ENCODE measurements at regions not wholly inside any gene's neighbourhood (a gene's known extent, or its start where the extent isn't known, plus 50 kb on each side); places are given as distances from the start of the nearest gene placed in this dataset.

GRCh38 chr9:107431461-107431860, 58.1 kb downstream of the KLF4 start:
- DNase-seq (ENCODE audit: low read depth in 1 of 2, low spot score in 1 of 2): no peak
- no peaks in the 10 kb centered on the region for H3K27me3 ChIP-seq
- H3K4me1 ChIP-seq (ENCODE audit: low read depth): no peaks in the 10 kb centered on the region
- TF ChIP-seq CTCF (IDR thresholded peaks at IDR 0.05; ENCODE audit: low read depth, low read length): no peak
- H3K9me3 ChIP-seq (ENCODE audit: low read depth): no peaks in the 10 kb centered on the region
- no peak overlapping the region for H3K27ac ChIP-seq
- no peak overlapping the region for H3K4me3 ChIP-seq
- no peaks in the 10 kb centered on the region for H3K36me3 ChIP-seq

- H3K36me3 ChIP-seq: no peaks in the 10 kb centered on the region
- no peaks in the 10 kb centered on the region for H3K9me3 ChIP-seq (ENCODE audit: low read depth)
- no peak overlapping the region for H3K4me3 ChIP-seq
- H3K27ac ChIP-seq: no peak overlapping the region
- TF ChIP-seq CTCF (IDR thresholded peaks at IDR 0.05; ENCODE audit: low read depth, low read length): no peak
- DNase-seq (ENCODE audit: low read depth in 1 of 2, low spot score in 1 of 2): no peak
- no peaks in the 10 kb centered on the region for H3K4me1 ChIP-seq (ENCODE audit: low read depth)
- no peaks in the 10 kb centered on the region for H3K27me3 ChIP-seq
Measured at GRCh38 chr9:107430071-107430470, 59.5 kb downstream of the KLF4 start.

GRCh38 chr9:107426126-107426525, 63.4 kb downstream of the KLF4 start:
- Histone ChIP-seq H3K27ac (no peak overlapping the region), H3K4me3 (no peak overlapping the region), H3K36me3 (no peaks in the 10 kb centered on the region), H3K9me3 (ENCODE audit: low read depth) (no peaks in the 10 kb centered on the region), H3K4me1 (ENCODE audit: low read depth) (no peaks in the 10 kb centered on the region), H3K27me3 (no peaks in the 10 kb centered on the region)
- no peak for DNase-seq (ENCODE audit: low read depth in 1 of 2, low spot score in 1 of 2)
- no peak for TF ChIP-seq CTCF (IDR thresholded peaks at IDR 0.05; ENCODE audit: low read depth, low read length)

- H3K9me3 ChIP-seq (ENCODE audit: low read depth): no peaks in the 10 kb centered on the region
- H3K4me3 ChIP-seq: no peak overlapping the region
- no peaks in the 10 kb centered on the region for H3K4me1 ChIP-seq (ENCODE audit: low read depth)
- DNase-seq (ENCODE audit: low read depth in 1 of 2, low spot score in 1 of 2): peak; percentile 66 to 89
- no peaks in the 10 kb centered on the region for H3K36me3 ChIP-seq
- no peaks in the 10 kb centered on the region for H3K27me3 ChIP-seq
- peak; percentile 96 for TF ChIP-seq CTCF (IDR thresholded peaks at IDR 0.05; ENCODE audit: low read depth, low read length)
- no peak overlapping the region for H3K27ac ChIP-seq
Measured at GRCh38 chr9:107425101-107426025, 64.2 kb downstream of the KLF4 start.

- no peak for TF ChIP-seq CTCF (IDR thresholded peaks at IDR 0.05; ENCODE audit: low read depth, low read length)
- no peaks in the 10 kb centered on the region for H3K9me3 ChIP-seq (ENCODE audit: low read depth)
- no peak for DNase-seq (ENCODE audit: low read depth in 1 of 2, low spot score in 1 of 2)
- H3K36me3 ChIP-seq: no peaks in the 10 kb centered on the region
- no peak overlapping the region for H3K4me3 ChIP-seq
- H3K27ac ChIP-seq: no peak overlapping the region
- no peaks in the 10 kb centered on the region for H3K4me1 ChIP-seq (ENCODE audit: low read depth)
- H3K27me3 ChIP-seq: no peaks in the 10 kb centered on the region
Measured at GRCh38 chr9:107423540-107423939, 66.0 kb downstream of the KLF4 start.
